Fibroblast of mammary gland (primary cell): ENCODE measurements at regions not wholly inside any gene's neighbourhood (a gene's known extent, or its start where the extent isn't known, plus 50 kb on each side); places are given as distances from the start of the nearest gene placed in this dataset.

ENCODE experiments used
- DNase-seq: peaks from one replicate; pipeline ENCODE4 v3.0.0-alpha.2; 2010; ENCODE audit warnings: low read depth
- H3K4me3 ChIP-seq: 2 replicates; pipeline ENCODE4 v1.5.1; 2011; ENCODE audit warnings: low read depth, mild to moderate bottlenecking, low read length, moderate library complexity; ENCODE audit not compliant: control insufficient read depth
- CTCF ChIP-seq: conservative IDR thresholded peaks from 2 replicates; pipeline ENCODE4 v1.5.1; 2011; ENCODE audit warnings: low read depth, low read length, inconsistent platforms; ENCODE audit not compliant: control insufficient read depth, insufficient read depth

DNA sequence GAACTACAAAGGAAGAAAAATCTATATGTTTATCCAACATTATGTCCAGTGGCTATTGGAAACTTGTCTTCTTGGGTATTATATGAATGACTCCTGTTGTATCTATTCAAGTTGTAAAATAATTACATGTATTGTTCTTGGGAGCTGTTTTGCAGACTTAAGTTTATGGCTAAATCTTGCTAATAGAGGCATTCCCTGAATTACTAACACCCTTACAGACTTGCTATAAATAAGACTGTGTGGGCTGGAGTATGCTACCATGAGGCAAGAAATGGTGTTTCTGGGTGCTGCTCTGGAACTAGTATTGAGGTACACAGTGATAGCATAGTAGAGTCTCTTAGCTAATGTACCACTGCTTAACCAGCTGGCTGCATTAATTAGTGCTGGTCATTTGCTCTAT, 155.1 kb downstream of the HIPK3 start:
- H3K4me3 ChIP-seq: no peak overlapping the region
- no peak for DNase-seq
- TF ChIP-seq CTCF: no peak

DNA sequence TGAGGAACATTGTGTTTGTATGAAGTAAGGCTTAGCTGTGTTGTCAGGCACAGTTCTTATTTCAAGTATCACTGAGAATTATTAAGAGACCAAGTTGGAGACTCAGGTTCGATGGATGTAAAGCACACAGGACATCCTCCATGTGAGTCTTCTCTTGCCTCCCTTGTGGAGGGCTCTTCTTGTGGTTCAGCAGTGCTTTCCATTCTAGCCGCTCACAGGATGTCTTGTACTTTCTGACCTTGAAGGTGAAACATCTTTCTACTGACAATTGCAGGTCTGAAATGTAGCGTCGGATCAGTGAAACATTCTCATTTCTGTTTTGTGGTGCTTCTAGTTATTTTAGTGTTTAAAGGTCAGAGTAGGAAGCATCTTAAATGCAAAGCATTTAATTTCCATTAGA, 154.6 kb downstream of the HIPK3 start:
- no peak overlapping the region for H3K4me3 ChIP-seq
- no peak for TF ChIP-seq CTCF
- no peak for DNase-seq

DNA sequence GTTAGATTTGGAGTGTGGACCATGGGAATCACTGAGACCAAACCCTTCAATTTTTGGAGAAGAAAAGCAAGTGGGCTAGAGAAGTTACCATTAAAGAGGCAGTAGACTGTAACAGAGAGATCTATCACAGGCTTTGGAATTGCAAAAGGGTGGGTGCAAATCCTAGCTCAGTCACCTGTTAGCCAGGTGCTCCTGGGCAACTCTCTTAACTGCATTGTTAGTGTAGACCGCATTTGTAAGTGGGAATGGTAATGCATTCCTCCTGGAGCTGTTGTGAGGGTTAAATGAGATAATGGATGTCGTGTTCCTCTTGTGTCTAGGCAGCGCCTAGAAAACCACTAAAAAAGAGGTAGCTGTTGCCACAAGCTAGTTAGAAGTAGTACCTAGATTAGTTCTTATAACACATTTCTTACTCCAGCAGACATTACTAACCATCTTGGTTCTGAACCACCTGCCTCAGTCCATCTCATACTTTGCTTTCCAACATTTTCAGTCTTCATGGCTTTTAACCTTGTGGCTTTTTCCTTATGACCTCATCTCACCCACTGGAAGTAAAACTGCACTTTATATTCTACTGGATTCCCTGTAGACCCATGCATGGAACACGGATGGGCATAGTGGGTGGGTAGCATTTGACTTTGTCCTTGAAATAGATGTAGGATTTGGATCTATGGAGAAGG, 153.0 kb downstream of the HIPK3 start:
- H3K4me3 ChIP-seq: no peak overlapping the region
- no peak for DNase-seq
- no peak for TF ChIP-seq CTCF
